Adrenal gland (tissue), 9 donors: ENCODE measurements at regions not wholly inside any gene's neighbourhood (a gene's known extent, or its start where the extent isn't known, plus 50 kb on each side); places are given as distances from the start of the nearest gene placed in this dataset.

Experiments
- DNase-seq, 7 donors: peaks; one replicate each; pipeline ENCODE4 v3.0.0-alpha.2; 2019 to 2020
- H3K27ac ChIP-seq, 5 donors: fragments of 200-600 bp; sonication (generic) in 4 of 5; 1 replicate in 3 of 5; 2 replicates in 2 of 5; pipeline versions ENCODE4 v1.5.1 to v1.8.0; 2016 to 2020; ENCODE audit warnings: mild to moderate bottlenecking in 1 of 5
- H3K27me3 ChIP-seq: fragments of 200-600 bp; 2 replicates; pipeline ENCODE4 v1.8.0; 2021
- H3K36me3 ChIP-seq, 2 donors: fragments of 200-600 bp; replicated peaks in 1 of 2; 1 replicate in 1 of 2; 2 replicates in 1 of 2; pipeline versions ENCODE4 v1.5.1 to v1.8.0; 2018 to 2022
- H3K4me1 ChIP-seq, 2 donors: fragments of 200-600 bp; replicated peaks in 1 of 2; 1 replicate in 1 of 2; 2 replicates in 1 of 2; pipeline versions ENCODE4 v1.5.1 to v1.8.0; 2018 to 2021
- H3K4me3 ChIP-seq, 4 donors: fragments of 200-600 bp; sonication (generic) in 3 of 4; one replicate each; pipeline ENCODE4 v1.5.1; 2016 to 2018
- H3K9me3 ChIP-seq, 3 donors: fragments of 200-600 bp; sonication (generic) in 1 of 3; replicated peaks in 1 of 3; 1 replicate in 2 of 3; 2 replicates in 1 of 3; pipeline versions ENCODE4 v1.5.1 to v1.8.0; 2016 to 2021
- POLR2A ChIP-seq, 2 donors: fragments of 450-650 bp; IDR thresholded peaks; one replicate each; pipeline ENCODE4 v1.6.1; 2017; ENCODE audit warnings: antibody characterized with exemption in 2 of 2, mild to moderate bottlenecking in 2 of 2, moderate library complexity in 1 of 2
- WGBS, 4 donors: extraction: QIAGEN DNeasy Blood & Tissue Kit in 2 of 4; methylation state at CpG; one replicate each; pipeline versions ENCODE4 v1.1.5 to v1.1.7; 2013 to 2017; 5-methylcytosine and 5-hydroxymethylcytosine counted together
- intact Hi-C, 2 donors: fragments of 100-400 bp; cut with DNase I; formaldehyde crosslinking; loops; one replicate each; pipeline versions ENCODE4 v1.14.1 to v1.15.0; 2022 to 2023
- TF ChIP-seq, protein P1 (sequence below), 6 experiments: fragments of 450-650 bp in 4 of 6; fragments of 200-600 bp in 2 of 6; sonication (generic) in 1 of 6; IDR thresholded peaks; 1 replicate in 5 of 6; 2 replicates in 1 of 6; pipeline versions ENCODE4 v1.5.1 to v1.8.0; 2016 to 2021; ENCODE audit warnings: antibody characterized with exemption in 6 of 6, mild to moderate bottlenecking in 2 of 6, moderate library complexity in 1 of 6
- donor health status: healthy with polysubstance abuse.
- donor health status: Bipolar disorder and iron deficiency.
- donor health status: DM: yes; HTN: yes; CAD: no.
- donor health status: DM: no; HTN: no; CAD: no.
- donor health status: DM: no; HTN: no; CAD: no.

DNA sequence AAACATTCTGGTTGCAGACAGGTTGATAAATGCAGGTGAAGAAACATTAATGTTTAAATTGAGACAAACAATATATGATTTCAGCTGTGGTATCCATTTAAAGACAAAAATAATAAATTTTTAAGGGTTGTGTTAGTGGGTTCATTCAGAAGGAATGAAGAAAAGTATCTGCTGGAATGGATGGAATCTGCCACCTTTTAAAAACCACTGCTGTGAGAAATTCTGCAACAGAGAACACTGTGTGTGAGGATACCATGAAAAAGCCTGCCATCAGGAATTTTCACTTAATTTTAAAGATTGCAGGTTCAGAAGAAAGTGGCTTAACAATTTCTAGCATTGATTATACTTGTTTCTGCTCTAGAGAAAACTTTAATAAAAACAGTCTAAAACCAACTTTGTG, 184.6 kb upstream of the SOX5 start:
- no peaks in the 10 kb centered on the region for H3K36me3 ChIP-seq
- no peaks in the 10 kb centered on the region for H3K4me1 ChIP-seq
- H3K27ac ChIP-seq, result no peak overlapping the region
- TF ChIP-seq POLR2A (IDR thresholded peaks at IDR 0.05), result no peak
- TF ChIP-seq, protein P1, sequence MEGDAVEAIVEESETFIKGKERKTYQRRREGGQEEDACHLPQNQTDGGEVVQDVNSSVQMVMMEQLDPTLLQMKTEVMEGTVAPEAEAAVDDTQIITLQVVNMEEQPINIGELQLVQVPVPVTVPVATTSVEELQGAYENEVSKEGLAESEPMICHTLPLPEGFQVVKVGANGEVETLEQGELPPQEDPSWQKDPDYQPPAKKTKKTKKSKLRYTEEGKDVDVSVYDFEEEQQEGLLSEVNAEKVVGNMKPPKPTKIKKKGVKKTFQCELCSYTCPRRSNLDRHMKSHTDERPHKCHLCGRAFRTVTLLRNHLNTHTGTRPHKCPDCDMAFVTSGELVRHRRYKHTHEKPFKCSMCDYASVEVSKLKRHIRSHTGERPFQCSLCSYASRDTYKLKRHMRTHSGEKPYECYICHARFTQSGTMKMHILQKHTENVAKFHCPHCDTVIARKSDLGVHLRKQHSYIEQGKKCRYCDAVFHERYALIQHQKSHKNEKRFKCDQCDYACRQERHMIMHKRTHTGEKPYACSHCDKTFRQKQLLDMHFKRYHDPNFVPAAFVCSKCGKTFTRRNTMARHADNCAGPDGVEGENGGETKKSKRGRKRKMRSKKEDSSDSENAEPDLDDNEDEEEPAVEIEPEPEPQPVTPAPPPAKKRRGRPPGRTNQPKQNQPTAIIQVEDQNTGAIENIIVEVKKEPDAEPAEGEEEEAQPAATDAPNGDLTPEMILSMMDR (IDR thresholded peaks at IDR 0.05), result no peak
- intact Hi-C loops, result no loop called here
- H3K4me3 ChIP-seq, result no peak overlapping the region
- no peak for DNase-seq
- H3K9me3 ChIP-seq, result no peaks in the 10 kb centered on the region
- H3K27me3 ChIP-seq, result no peaks in the 10 kb centered on the region

DNA sequence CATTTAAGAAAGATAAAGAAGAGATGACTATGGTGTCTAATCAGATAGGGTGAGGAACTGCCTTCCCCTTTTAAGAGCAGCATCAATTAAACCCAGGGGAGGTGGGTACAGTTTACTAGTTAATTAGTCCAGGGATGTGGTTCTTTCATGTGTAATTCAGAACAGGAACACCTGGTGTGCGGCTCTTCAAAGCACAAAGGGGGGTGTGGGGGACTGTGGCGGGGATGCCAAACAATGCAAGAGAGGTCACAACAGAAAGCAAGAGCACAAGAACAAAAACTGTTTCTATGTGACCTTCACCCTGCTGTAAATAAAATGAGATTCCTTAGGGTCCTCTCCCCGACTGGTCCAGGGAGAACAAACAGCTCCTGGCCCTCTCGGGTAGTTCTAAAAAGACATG, 183.9 kb upstream of the SOX5 start:
- no peaks in the 10 kb centered on the region for H3K36me3 ChIP-seq
- WGBS, 4 donors, result 64 to 89% (median 75%) methylated on average over 4 of the region's 4 CpGs
- no peaks in the 10 kb centered on the region for H3K27me3 ChIP-seq
- H3K4me1 ChIP-seq, result no peaks in the 10 kb centered on the region
- intact Hi-C loops, result no loop called here
- no peak overlapping the region for H3K27ac ChIP-seq
- DNase-seq, result no peak
- H3K9me3 ChIP-seq, result no peaks in the 10 kb centered on the region
- TF ChIP-seq, protein P1 (IDR thresholded peaks at IDR 0.05), result no peak
- TF ChIP-seq POLR2A (IDR thresholded peaks at IDR 0.05), result no peak
- no peak overlapping the region for H3K4me3 ChIP-seq

DNA sequence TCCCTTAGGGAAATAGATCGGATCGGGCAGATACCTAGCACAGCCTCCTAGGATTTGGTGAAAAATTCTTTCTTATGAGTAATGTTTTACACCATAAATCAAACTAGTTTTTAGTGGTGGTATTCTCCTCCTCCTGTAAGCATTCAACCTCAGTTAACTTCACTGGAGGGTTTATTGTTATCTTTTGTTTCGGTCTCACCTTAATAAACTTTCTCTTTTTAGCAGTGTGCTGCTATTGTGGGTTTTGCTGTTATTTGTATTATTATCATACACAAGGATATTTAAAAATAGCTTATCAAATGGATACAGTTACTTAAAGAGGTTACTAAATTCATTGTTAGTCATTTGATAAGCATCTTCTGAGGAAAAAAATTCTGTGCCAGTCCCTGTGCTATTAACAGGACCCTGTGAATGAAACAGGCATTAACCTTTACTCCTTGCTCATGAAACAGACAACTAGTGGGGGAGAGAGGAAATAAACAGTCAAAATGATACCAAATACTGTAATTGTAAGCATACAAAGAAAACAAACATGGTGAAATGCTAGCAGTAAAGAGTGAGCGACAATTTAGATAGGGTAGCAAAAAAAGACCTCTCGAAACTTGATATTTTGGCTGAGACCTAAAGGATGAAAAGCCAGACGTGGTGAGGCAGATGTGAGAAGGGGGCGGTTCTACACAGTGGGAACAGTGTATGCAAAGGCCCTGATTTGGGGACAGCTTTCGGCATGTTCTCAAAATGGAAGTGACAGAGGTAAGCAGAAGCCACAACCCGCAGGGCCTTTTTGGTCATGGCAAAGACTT, 178.7 kb upstream of the SOX5 start:
- Histone ChIP-seq H3K4me1 (no peaks in the 10 kb centered on the region), H3K27ac (no peak overlapping the region), H3K4me3 (no peak overlapping the region), H3K27me3 (no peaks in the 10 kb centered on the region), H3K36me3 (no peaks in the 10 kb centered on the region), H3K9me3 (no peaks in the 10 kb centered on the region)
- TF ChIP-seq, protein P1 (IDR thresholded peaks at IDR 0.05), result no peak
- DNase-seq, result no peak
- WGBS, 4 donors, result 86 to 94% (median 91%) methylated on average over 9 of the region's 9 CpGs
- intact Hi-C loops, result no loop called here

DNA sequence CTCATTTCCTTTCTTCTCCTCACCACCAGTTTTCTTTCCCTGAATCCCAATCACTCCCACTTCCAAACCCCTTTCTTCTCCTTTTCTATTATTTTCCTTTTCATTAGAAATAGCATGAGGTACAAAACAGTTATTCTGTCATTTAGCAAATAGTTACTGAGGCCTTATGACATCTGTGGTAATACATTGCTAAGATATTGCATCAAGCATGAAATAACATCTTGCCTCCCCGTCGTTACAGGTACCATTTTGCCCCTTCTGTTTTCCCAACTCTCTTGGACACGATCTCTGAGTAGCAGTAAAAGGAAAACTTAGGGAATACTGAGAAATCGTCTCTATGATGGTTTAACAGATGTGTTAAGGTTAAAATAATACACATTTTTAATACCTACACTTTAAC, 175.8 kb upstream of the SOX5 start:
- Histone ChIP-seq H3K36me3 (no peaks in the 10 kb centered on the region), H3K4me1 (peaks cover 0 to 4% of the 10 kb centered on the region in 2 donors), H3K27ac (no peak overlapping the region), H3K9me3 (no peaks in the 10 kb centered on the region), H3K4me3 (no peak overlapping the region), H3K27me3 (no peaks in the 10 kb centered on the region)
- 83 to 87% (median 83%) methylated on average over 4 of the region's 4 CpGs for WGBS, 4 donors
- TF ChIP-seq, protein P1 (IDR thresholded peaks at IDR 0.05), result no peak
- no peak for TF ChIP-seq POLR2A (IDR thresholded peaks at IDR 0.05)
- no peak for DNase-seq
- intact Hi-C loops, result no loop called here
